HG03565 (cell line): ENCODE measurements at regions not wholly inside any gene's neighbourhood (a gene's known extent, or its start where the extent isn't known, plus 50 kb on each side); places are given as distances from the start of the nearest gene placed in this dataset.

ENCODE experiments used
- ATAC-seq: cut with Tn5 transposase; IDR thresholded peaks from one replicate; pipeline ENCODE4 v1.9.1; 2021; ENCODE audit warnings: mild to moderate bottlenecking, moderate library complexity; ENCODE audit not compliant: unreplicated experiment

- no peak for ATAC-seq
Observed at GRCh38 chr9:1647776-1648175, 367.4 kb upstream of the SMARCA2 start.

DNA sequence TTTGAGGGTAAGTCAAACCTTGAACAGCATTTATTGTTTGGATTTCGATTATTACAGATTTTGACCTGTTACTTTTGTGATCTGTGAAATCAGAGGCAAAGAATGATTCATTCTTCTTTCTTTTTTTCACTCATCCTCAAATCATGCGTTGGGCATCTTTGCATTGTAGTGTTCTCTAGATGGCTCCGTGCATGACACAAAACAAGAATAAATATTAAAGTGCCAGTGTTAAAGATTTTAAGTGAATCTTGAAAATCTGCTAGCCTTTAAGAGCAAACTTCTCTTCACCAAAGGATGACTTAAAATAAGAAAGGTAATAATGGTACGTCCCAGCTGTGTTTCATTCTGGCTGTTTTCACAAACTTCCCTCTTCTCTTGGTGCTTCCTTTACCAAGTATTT is 361.9 kb upstream of the SMARCA2 start:
- ATAC-seq = no peak

DNA sequence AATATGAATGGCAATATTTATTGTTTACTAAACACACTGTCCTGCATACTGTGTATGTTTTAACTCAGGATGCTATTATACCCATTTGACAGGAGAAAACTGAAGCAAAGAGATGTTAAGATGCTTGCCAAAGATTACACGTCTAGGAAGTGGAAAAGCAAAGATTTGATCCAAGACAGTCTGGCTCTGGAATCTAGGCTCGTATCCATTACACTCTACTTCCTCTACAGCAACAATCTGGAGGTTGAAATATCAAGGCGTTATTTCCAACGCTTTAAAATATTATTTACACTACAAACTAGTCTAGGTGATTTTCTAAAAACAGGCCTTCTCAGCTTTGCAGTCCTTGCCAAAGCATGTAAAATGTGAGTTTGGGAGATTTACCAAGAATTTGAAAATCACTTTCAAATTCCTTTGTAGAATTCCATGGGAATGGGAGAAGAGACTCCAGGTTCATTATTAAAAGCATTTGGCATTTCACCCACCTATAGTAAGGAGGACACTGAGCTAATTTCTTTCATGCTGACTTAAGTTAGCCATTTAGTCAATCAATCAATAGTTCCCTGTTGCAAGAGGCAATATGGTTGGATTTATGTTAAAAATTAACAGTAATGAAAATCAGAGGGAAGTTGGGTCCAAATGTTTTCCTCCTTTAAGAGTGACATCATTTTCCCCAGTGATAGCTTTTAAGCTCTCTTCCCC is 356.3 kb upstream of the SMARCA2 start:
- ATAC-seq = no peak

DNA sequence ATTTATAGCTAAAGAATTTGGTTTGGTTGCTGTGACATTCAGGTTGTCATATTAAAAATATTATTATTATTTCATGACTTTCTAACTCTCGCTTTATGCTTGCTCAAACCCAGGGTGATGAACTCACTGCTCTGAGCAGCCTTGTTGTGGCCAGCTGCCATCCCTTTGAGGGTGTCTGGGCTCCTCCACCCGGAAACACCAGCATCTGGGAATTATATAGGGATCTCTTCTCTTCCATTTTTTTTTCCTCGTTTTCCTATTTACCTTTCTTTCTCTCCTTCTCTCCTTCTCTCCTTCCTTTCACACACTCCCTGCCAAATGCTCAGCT is 355.8 kb upstream of the SMARCA2 start:
- no peak for ATAC-seq

GRCh38 chr9:1668441-1668840 is 346.7 kb upstream of the SMARCA2 start:
- no peak for ATAC-seq

DNA sequence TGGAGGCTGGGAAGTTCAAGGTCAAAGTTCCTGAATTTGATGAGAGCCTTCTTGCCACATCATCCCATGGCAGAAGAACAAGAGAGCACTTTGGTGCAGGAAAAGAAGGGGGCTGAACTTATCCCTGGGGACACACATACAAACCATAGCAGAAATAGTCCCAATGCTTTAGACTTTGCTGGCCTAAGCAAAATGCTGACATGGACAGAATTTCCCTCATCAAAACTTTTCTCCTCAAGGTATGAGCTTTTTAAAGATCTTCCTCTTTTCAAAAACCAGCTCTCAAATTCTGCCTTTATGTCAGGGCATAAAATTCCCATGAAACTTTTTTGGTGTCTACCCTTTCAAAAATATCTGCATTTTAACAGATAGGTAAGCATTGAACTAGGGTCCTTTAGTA is 341.8 kb upstream of the SMARCA2 start:
- ATAC-seq = no peak

DNA sequence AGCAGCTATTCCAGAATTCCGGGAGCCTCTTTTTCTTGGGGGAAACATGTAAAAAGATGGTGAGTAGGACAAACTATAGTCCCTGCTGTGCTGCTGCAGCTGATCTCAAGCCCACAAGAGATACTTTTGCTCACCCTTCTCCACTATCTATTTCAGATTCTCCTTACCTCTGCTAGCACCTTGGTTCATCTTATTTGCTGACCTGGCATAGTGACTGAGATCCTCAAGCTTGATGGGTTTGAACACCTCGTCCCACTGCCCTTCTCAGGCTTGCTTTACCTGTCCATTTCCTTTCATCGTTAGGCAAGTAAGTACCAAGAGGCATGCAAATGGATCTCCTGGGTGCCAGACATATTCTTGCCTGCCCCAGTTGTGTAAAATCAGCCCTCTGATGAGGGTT is 338.4 kb upstream of the SMARCA2 start:
- ATAC-seq = no peak

DNA sequence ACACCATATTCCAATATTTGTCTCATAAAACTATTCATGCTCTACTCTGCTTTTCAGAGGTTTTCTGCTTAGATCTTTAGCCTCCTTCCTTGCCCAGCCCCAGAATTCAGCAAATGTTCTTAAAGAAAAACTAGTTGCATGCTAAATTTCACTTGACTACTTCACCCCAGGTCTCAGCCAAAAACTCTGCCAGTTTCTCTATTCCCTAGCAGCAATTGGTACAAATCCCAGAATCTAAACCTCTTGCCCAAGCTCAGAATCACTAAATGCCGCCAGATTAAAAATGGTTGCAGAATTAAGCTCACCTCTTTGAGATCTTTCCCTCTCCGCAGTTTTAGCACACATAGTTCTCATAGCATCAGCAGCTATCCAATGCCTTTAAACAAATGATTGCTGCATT is 331.2 kb upstream of the SMARCA2 start:
- no peak for ATAC-seq

DNA sequence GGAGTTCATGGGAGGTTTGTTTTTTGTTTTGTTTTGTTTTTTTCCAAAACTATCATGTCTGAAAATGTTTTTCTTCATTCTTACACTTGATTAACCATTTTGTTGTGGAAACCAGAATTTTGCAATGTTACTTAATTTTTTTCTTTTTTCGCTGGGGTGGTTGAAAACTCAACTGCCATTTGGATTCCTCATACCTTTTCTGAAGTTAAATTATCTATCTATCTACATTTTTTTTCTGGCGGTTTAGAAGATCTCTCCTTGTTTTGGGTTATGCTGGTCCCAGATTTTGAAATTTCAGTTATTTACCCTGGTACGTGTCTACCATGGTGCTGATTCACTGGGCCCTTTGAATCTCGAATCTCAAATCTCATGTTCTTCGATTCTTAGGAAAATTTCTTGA is 316.2 kb upstream of the SMARCA2 start:
- no peak for ATAC-seq

- ATAC-seq = no peak
Observed at GRCh38 chr9:1701113-1701512, 314.0 kb upstream of the SMARCA2 start.

DNA sequence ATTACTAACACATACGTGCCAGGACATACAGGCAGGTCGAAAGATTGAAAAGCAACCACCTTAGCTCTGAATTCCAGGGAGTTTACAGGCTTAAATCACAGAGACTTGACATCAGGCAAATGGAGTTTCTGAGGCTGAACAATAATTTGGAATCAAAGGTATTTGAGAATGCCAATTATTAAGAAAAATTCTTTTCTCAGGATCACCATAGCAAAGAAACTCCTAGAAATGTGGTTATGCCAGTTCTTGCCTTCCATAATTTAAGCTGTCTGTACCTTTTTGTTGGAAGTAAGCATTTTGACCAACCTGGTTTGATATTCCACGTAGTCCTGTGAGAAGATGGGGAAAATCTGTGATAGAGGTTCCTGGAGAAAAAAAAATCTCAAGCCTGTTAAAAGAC is 312.4 kb upstream of the SMARCA2 start:
- no peak for ATAC-seq

DNA sequence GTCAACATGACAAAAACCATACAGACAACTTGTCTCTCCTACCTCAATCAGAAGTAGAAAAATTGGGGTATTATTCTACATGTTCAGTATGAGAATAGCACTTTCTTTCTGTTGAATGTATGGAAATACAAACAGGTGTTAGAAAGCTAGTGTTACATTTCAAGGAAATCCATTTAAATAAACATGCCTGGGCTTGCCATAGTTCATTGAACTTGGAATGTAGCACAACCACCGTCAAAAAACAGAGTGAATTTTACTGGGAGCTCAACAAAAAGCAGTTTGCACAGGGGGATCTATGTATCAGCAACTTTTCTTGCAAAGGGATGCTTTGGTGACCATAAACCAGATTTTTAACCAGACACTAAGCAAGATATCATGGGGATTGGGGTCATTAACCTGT is 307.9 kb upstream of the SMARCA2 start:
- no peak for ATAC-seq

DNA sequence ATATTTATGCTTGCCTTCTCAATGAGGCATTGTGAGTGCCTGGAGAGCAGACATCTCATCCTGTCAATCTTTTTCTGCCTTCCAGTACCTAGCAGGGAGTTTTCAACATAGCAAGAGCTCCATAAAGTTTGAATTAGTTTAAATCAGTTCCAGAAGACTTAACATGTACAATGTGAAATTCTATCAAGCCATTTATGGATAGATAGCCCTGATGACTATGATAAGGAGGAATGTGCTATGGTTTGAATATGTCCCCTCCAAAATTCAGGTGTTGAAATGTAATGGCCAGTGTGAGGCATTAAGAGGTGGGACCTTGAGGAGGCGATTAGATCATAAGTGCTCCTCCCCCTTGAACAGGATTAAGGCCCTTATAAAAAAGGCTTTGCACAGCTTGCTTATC is 306.9 kb upstream of the SMARCA2 start:
- no peak for ATAC-seq

- no peak for ATAC-seq
Observed at GRCh38 chr9:1709347-1709746, 305.8 kb upstream of the SMARCA2 start.

DNA sequence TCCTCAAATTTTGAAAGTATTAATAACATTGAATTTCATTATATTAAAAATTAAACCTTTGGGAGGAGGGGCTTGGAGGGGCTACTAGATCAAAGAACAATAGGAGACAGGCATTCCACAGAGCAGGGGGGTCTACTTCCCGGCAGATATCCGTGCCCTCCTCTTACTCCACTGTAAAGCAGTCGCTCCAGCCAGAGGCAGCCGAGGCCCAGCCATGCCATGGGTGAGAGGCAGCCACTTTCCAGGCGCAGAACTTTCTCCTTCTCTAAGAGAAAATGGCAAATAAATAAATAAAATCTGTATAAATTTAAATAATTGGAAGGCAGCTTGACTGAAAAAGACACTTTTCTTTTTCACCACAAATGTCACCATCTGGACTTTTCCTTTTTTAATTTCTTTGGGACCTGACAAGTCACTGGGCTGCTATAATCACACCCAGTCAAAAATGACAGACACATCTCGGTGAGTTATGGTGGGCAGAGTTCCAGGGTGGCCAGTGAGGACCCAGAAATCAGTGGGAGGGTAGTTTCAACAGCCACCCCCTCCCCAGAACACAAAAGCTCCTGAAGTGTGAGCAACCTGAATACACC is 302.2 kb upstream of the SMARCA2 start:
- no peak for ATAC-seq

DNA sequence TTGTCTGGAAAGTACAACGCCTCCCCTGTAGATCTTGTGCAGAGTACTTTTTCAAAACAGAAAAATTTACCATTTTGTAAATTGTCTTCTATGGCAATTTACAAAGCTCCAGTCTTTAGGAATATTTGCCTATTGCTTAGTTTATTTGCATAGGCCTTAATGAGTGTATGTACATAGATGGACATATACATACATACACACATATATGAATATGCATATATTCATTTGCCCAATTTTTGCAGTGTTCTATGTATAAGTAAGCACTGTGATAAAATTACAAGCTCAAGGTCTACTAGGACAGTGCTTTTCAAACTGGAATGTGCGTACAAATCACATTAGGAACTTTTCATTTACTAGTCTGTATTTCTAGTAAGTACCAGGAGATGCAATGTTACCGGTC is 301.3 kb upstream of the SMARCA2 start:
- no peak for ATAC-seq

- ATAC-seq = no peak
Observed at GRCh38 chr9:1717882-1718281, 297.3 kb upstream of the SMARCA2 start.

GRCh38 chr9:1718836-1719235 is 296.3 kb upstream of the SMARCA2 start:
- no peak for ATAC-seq

- ATAC-seq = no peak
Observed at GRCh38 chr9:1721196-1721595, 294.0 kb upstream of the SMARCA2 start.

- ATAC-seq = no peak
Observed at GRCh38 chr9:1722404-1722803, 292.7 kb upstream of the SMARCA2 start.

- no peak for ATAC-seq
Observed at GRCh38 chr9:1723522-1724015, 291.6 kb upstream of the SMARCA2 start.

DNA sequence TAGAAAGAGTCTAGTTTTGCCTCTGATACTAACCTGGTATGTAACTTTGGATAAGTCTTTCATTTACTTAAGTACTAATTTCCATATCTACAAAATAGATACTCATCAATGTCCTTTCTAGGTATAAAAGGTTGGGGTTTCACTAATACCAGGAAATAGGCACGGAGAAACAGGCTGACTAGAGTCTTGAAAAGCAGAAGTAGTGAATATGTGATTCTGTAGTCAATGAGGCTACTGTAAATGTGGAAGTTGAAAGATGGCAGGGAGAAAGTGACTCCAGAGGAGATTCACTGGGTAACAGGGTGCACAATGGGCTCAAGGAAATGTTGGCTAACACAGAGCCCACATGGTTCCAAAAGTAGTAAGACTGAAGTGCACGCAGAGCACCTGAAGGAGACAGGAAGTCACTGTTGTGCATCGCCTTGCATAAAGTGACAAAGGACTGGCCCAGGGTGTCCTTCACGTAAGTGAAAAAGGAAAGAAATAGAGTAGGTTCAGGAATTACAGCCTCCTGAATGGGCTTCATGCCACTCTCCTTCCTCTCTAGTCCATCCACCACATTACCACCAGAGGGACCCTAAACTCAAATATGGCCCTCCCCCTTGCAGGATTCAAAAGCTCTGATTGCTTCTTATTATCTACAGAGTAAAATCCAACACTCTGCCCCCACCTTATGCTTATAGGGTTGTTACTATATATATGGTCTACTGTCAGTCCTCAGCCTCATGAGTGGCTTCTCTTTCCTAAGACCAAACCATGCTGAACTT is 288.0 kb upstream of the SMARCA2 start:
- peak; percentile 45 for ATAC-seq
